ENCODE measurements at regions not wholly inside any gene's neighbourhood (a gene's known extent, or its start where the extent isn't known, plus 50 kb on each side); places are given as distances from the start of the nearest gene placed in this dataset.

GRCh38 chr13:99907627-99908026, 63.9 kb downstream of the ZIC5 start:
- TF ChIP-seq CTCF (IDR thresholded peaks at IDR 0.05): no peak
- Histone ChIP-seq H3K27ac (no peak overlapping the region), H3K9me3 (no peaks in the 10 kb centered on the region), H3K36me3 (no peaks in the 10 kb centered on the region), H3K4me1 (no peaks in the 10 kb centered on the region), H3K4me3 (no peak overlapping the region), H3K27me3 (no peaks in the 10 kb centered on the region)
- intact Hi-C loops (cut with DNase I): no loop called here
- no peak for DNase-seq (ENCODE audit: low spot score in 2 of 2)

GRCh38 chr13:99907038-99907437, 64.5 kb downstream of the ZIC5 start:
- H3K36me3 ChIP-seq: no peaks in the 10 kb centered on the region
- no peaks in the 10 kb centered on the region for H3K4me1 ChIP-seq
- no peak for TF ChIP-seq CTCF (IDR thresholded peaks at IDR 0.05)
- H3K27me3 ChIP-seq: no peaks in the 10 kb centered on the region
- no peaks in the 10 kb centered on the region for H3K9me3 ChIP-seq
- H3K27ac ChIP-seq: no peak overlapping the region
- no peak for DNase-seq (ENCODE audit: low spot score in 2 of 2)
- no peak overlapping the region for H3K4me3 ChIP-seq
- intact Hi-C loops (cut with DNase I): no loop called here

GRCh38 chr13:99905814-99906213, 65.8 kb downstream of the ZIC5 start:
- H3K9me3 ChIP-seq: no peaks in the 10 kb centered on the region
- intact Hi-C loops (cut with DNase I): no loop called here
- TF ChIP-seq CTCF (IDR thresholded peaks at IDR 0.05): no peak
- no peak overlapping the region for H3K4me3 ChIP-seq
- H3K27me3 ChIP-seq: no peaks in the 10 kb centered on the region
- DNase-seq (ENCODE audit: low spot score in 2 of 2): no peak
- H3K4me1 ChIP-seq: no peaks in the 10 kb centered on the region
- H3K27ac ChIP-seq: no peak overlapping the region
- H3K36me3 ChIP-seq: no peaks in the 10 kb centered on the region

- no peak for DNase-seq (ENCODE audit: low spot score in 2 of 2)
- TF ChIP-seq CTCF (IDR thresholded peaks at IDR 0.05): no peak
Observed at GRCh38 chr13:99905224-99905623, 66.3 kb downstream of the ZIC5 start.

GRCh38 chr13:99903140-99903539, 68.4 kb downstream of the ZIC5 start:
- H3K36me3 ChIP-seq: no peaks in the 10 kb centered on the region
- H3K27me3 ChIP-seq: no peaks in the 10 kb centered on the region
- no peak for DNase-seq (ENCODE audit: low spot score in 2 of 2)
- intact Hi-C loops (cut with DNase I): no loop called here
- no peak for TF ChIP-seq CTCF (IDR thresholded peaks at IDR 0.05)
- H3K4me3 ChIP-seq: no peak overlapping the region
- H3K4me1 ChIP-seq: no peaks in the 10 kb centered on the region
- no peak overlapping the region for H3K27ac ChIP-seq
- H3K9me3 ChIP-seq: no peaks in the 10 kb centered on the region

More at GRCh38 chr13:99905224-99905623, 66.3 kb downstream of the ZIC5 start:
- intact Hi-C loops (cut with DNase I): no loop called here
- no peak overlapping the region for H3K4me3 ChIP-seq
- no peaks in the 10 kb centered on the region for H3K27me3 ChIP-seq
- no peak overlapping the region for H3K27ac ChIP-seq
- no peaks in the 10 kb centered on the region for H3K9me3 ChIP-seq
- no peaks in the 10 kb centered on the region for H3K4me1 ChIP-seq
- no peaks in the 10 kb centered on the region for H3K36me3 ChIP-seq

GRCh38 chr13:99902657-99903056, 68.9 kb downstream of the ZIC5 start:
- Histone ChIP-seq H3K4me1 (no peaks in the 10 kb centered on the region), H3K27me3 (no peaks in the 10 kb centered on the region), H3K27ac (no peak overlapping the region), H3K36me3 (no peaks in the 10 kb centered on the region), H3K4me3 (no peak overlapping the region), H3K9me3 (no peaks in the 10 kb centered on the region)
- TF ChIP-seq CTCF (IDR thresholded peaks at IDR 0.05): no peak
- intact Hi-C loops (cut with DNase I): no loop called here
- no peak for DNase-seq (ENCODE audit: low spot score in 2 of 2)
